WTC11 (cell line): ENCODE measurements at regions not wholly inside any gene's neighbourhood (a gene's known extent, or its start where the extent isn't known, plus 50 kb on each side); places are given as distances from the start of the nearest gene placed in this dataset.

Source experiments
- ATF2 ChIP-seq: sonication (generic); formaldehyde crosslinking; IDR thresholded peaks from 2 replicates; pipeline ENCODE4 v1.8.1; 2022; ENCODE audit warnings: low read depth, missing genetic modification reagents, borderline replicate concordance
- NR2C2 ChIP-seq: sonication (generic); formaldehyde crosslinking; IDR thresholded peaks from 2 replicates; pipeline ENCODE4 v1.8.0; 2022; ENCODE audit warnings: mild to moderate bottlenecking, missing genetic modification reagents

- TF ChIP-seq NR2C2 (CRISPR knock-in tag) = no peak
- TF ChIP-seq ATF2 = no peak
Measured at GRCh38 chr12:93010461-93010860, 81.4 kb upstream of the EEA1 start.
